Retinal pigment epithelial cell (primary cell): ENCODE measurements at regions not wholly inside any gene's neighbourhood (a gene's known extent, or its start where the extent isn't known, plus 50 kb on each side); places are given as distances from the start of the nearest gene placed in this dataset.

ENCODE experiments used
- DNase-seq: peaks from one replicate; pipeline ENCODE4 v3.0.0-alpha.2; 2010; ENCODE audit warnings: low read depth
- H3K4me3 ChIP-seq: 2 replicates; pipeline ENCODE4 v1.5.1; 2011; ENCODE audit warnings: mild to moderate bottlenecking, low read length, control low read depth, moderate library complexity
- CTCF ChIP-seq: conservative IDR thresholded peaks from 2 replicates; pipeline ENCODE4 v1.5.1; 2011; ENCODE audit warnings: low read depth, low read length, control low read depth, inconsistent platforms

- no peak for TF ChIP-seq CTCF
- no peak overlapping the region for H3K4me3 ChIP-seq
- no peak for DNase-seq
These were observed 577.7 kb downstream of the SLC16A7 start for GRCh38 chr12:60173224-60174170.

- H3K4me3 ChIP-seq, result no peak overlapping the region
- no peak for DNase-seq
- TF ChIP-seq CTCF, result no peak
These were observed 578.6 kb downstream of the SLC16A7 start for GRCh38 chr12:60174476-60174875.

GRCh38 chr12:60174941-60175340, 579.1 kb downstream of the SLC16A7 start:
- DNase-seq, result no peak
- no peak overlapping the region for H3K4me3 ChIP-seq
- no peak for TF ChIP-seq CTCF

GRCh38 chr12:60176891-60177290, 581.1 kb downstream of the SLC16A7 start:
- H3K4me3 ChIP-seq, result no peak overlapping the region
- TF ChIP-seq CTCF, result no peak
- no peak for DNase-seq

- no peak for TF ChIP-seq CTCF
- DNase-seq, result no peak
- no peak overlapping the region for H3K4me3 ChIP-seq
These were observed 584.5 kb downstream of the SLC16A7 start for GRCh38 chr12:60180298-60180697.

GRCh38 chr12:60182354-60182753, 586.5 kb downstream of the SLC16A7 start:
- no peak for DNase-seq
- no peak for TF ChIP-seq CTCF
- H3K4me3 ChIP-seq, result no peak overlapping the region

- DNase-seq, result no peak
- no peak for TF ChIP-seq CTCF
- H3K4me3 ChIP-seq, result no peak overlapping the region
These were observed 588.3 kb downstream of the SLC16A7 start for GRCh38 chr12:60184096-60184495.
